ENCODE measurements at regions not wholly inside any gene's neighbourhood (a gene's known extent, or its start where the extent isn't known, plus 50 kb on each side); places are given as distances from the start of the nearest gene placed in this dataset.

- Histone ChIP-seq H3K23ac (ENCODE audit: low read depth, low read length, poor library complexity) (no peak overlapping the region), H2BK15ac (ENCODE audit: low read length) (no peak overlapping the region), H3K4me2 (ENCODE audit: insufficient read depth, low read length, poor library complexity, severe bottlenecking) (no peak overlapping the region), H2AK5ac (ENCODE audit: low read depth, low read length) (no peak overlapping the region), H4K91ac (ENCODE audit: low read depth, low read length, poor library complexity) (no peak overlapping the region), H2BK12ac (ENCODE audit: low read length) (no peak overlapping the region), H3K9ac (ENCODE audit: low read depth, low read length, poor library complexity) (no peak overlapping the region), H3K4me3 (ENCODE audit: low read length in 2 of 2) (no peak overlapping the region), H4K8ac (ENCODE audit: low read depth, low read length) (no peak overlapping the region), H3K79me1 (ENCODE audit: low read depth, low read length) (no peaks in the 10 kb centered on the region), H3K9me3 (replicated peaks in 1 of 2; ENCODE audit: control insufficient read depth in 2 of 2, insufficient read depth in 1 of 2, low read depth in 1 of 2, low read length in 2 of 2) (peaks cover 0 to 2% of the 10 kb centered on the region in 2 donors), H3K14ac (ENCODE audit: low read length) (no peak overlapping the region), H3K36me3 (replicated peaks in 1 of 2; ENCODE audit: control insufficient read depth in 2 of 2, insufficient read depth in 2 of 2, low read length in 2 of 2) (no peaks in the 10 kb centered on the region), H3K4me1 (ENCODE audit: control insufficient read depth in 2 of 2, insufficient read depth in 1 of 2, low read depth in 1 of 2, low read length in 2 of 2) (peaks cover 0 to 3% of the 10 kb centered on the region in 2 donors), H3K4ac (ENCODE audit: low read length) (no peak overlapping the region), H3K27ac (replicated peaks; ENCODE audit: low read length) (no peak overlapping the region), H2BK5ac (ENCODE audit: low read length) (no peak overlapping the region), H2AFZ (ENCODE audit: low read length) (no peak overlapping the region), H3K27me3 (ENCODE audit: control insufficient read depth in 3 of 3, insufficient read depth in 3 of 3, low read depth in 1 of 3, low read length in 3 of 3) (no peaks in the 10 kb centered on the region), H3K18ac (ENCODE audit: low read length) (no peak overlapping the region), H2BK120ac (ENCODE audit: low read depth, low read length) (no peak overlapping the region)
- DNase-seq (ENCODE audit: low spot score): no peak
- WGBS, 2 donors (ENCODE audit: extremely low coverage in 2 of 2, insufficient read length in 2 of 2, insufficient replicate concordance in 1 of 2): no CpG with 5 or more reads among the region's 3 CpGs
Measured at GRCh38 chr1:199405634-199406196, 621.8 kb upstream of the NR5A2 start.

- H3K23ac ChIP-seq (ENCODE audit: low read depth, low read length, poor library complexity): no peak overlapping the region
- DNase-seq (ENCODE audit: low spot score): no peak
- no peak overlapping the region for H3K9ac ChIP-seq (ENCODE audit: low read depth, low read length, poor library complexity)
- no peak overlapping the region for H3K4me2 ChIP-seq (ENCODE audit: insufficient read depth, low read length, poor library complexity, severe bottlenecking)
- H3K4ac ChIP-seq (ENCODE audit: low read length): no peak overlapping the region
- no peak overlapping the region for H3K18ac ChIP-seq (ENCODE audit: low read length)
- no peak overlapping the region for H4K91ac ChIP-seq (ENCODE audit: low read depth, low read length, poor library complexity)
- H3K27ac ChIP-seq (replicated peaks; ENCODE audit: low read length): no peak overlapping the region
- no peaks in the 10 kb centered on the region for H3K27me3 ChIP-seq (ENCODE audit: control insufficient read depth in 3 of 3, insufficient read depth in 3 of 3, low read depth in 1 of 3, low read length in 3 of 3)
- H2BK120ac ChIP-seq (ENCODE audit: low read depth, low read length): no peak overlapping the region
- no peak overlapping the region for H2BK12ac ChIP-seq (ENCODE audit: low read length)
- no peak overlapping the region for H3K14ac ChIP-seq (ENCODE audit: low read length)
- H3K4me3 ChIP-seq (ENCODE audit: low read length in 2 of 2): no peak overlapping the region
- peaks cover 0 to 7% of the 10 kb centered on the region in 2 donors for H3K4me1 ChIP-seq (ENCODE audit: control insufficient read depth in 2 of 2, insufficient read depth in 1 of 2, low read depth in 1 of 2, low read length in 2 of 2)
- H3K36me3 ChIP-seq (replicated peaks in 1 of 2; ENCODE audit: control insufficient read depth in 2 of 2, insufficient read depth in 2 of 2, low read length in 2 of 2): no peaks in the 10 kb centered on the region
- no peak overlapping the region for H2BK15ac ChIP-seq (ENCODE audit: low read length)
- no peak overlapping the region for H2BK5ac ChIP-seq (ENCODE audit: low read length)
- WGBS, 2 donors (ENCODE audit: extremely low coverage in 2 of 2, insufficient read length in 2 of 2, insufficient replicate concordance in 1 of 2): no CpG with 5 or more reads among the region's 3 CpGs
- no peaks in the 10 kb centered on the region for H3K79me1 ChIP-seq (ENCODE audit: low read depth, low read length)
- H4K8ac ChIP-seq (ENCODE audit: low read depth, low read length): no peak overlapping the region
- no peak overlapping the region for H2AK5ac ChIP-seq (ENCODE audit: low read depth, low read length)
- no peak overlapping the region for H2AFZ ChIP-seq (ENCODE audit: low read length)
- peaks cover 0 to 2% of the 10 kb centered on the region in 2 donors for H3K9me3 ChIP-seq (replicated peaks in 1 of 2; ENCODE audit: control insufficient read depth in 2 of 2, insufficient read depth in 1 of 2, low read depth in 1 of 2, low read length in 2 of 2)
Measured at GRCh38 chr1:199410462-199410861, 617.0 kb upstream of the NR5A2 start.

- H3K27me3 ChIP-seq (ENCODE audit: control insufficient read depth in 3 of 3, insufficient read depth in 3 of 3, low read depth in 1 of 3, low read length in 3 of 3): no peaks in the 10 kb centered on the region
- H3K36me3 ChIP-seq (replicated peaks in 1 of 2; ENCODE audit: control insufficient read depth in 2 of 2, insufficient read depth in 2 of 2, low read length in 2 of 2): no peaks in the 10 kb centered on the region
- H3K4ac ChIP-seq (ENCODE audit: low read length): no peak overlapping the region
- H3K79me1 ChIP-seq (ENCODE audit: low read depth, low read length): no peaks in the 10 kb centered on the region
- no peak overlapping the region for H2BK12ac ChIP-seq (ENCODE audit: low read length)
- H3K18ac ChIP-seq (ENCODE audit: low read length): no peak overlapping the region
- H2AK5ac ChIP-seq (ENCODE audit: low read depth, low read length): no peak overlapping the region
- H2BK120ac ChIP-seq (ENCODE audit: low read depth, low read length): no peak overlapping the region
- no peak overlapping the region for H3K9ac ChIP-seq (ENCODE audit: low read depth, low read length, poor library complexity)
- no peak overlapping the region for H3K4me3 ChIP-seq (ENCODE audit: low read length in 2 of 2)
- H3K27ac ChIP-seq (replicated peaks; ENCODE audit: low read length): no peak overlapping the region
- no peak overlapping the region for H3K4me2 ChIP-seq (ENCODE audit: insufficient read depth, low read length, poor library complexity, severe bottlenecking)
- H2AFZ ChIP-seq (ENCODE audit: low read length): peak overlapping the region; percentile 38
- peaks cover 0 to 7% of the 10 kb centered on the region in 2 donors for H3K4me1 ChIP-seq (ENCODE audit: control insufficient read depth in 2 of 2, insufficient read depth in 1 of 2, low read depth in 1 of 2, low read length in 2 of 2)
- H3K14ac ChIP-seq (ENCODE audit: low read length): no peak overlapping the region
- H3K9me3 ChIP-seq (replicated peaks in 1 of 2; ENCODE audit: control insufficient read depth in 2 of 2, insufficient read depth in 1 of 2, low read depth in 1 of 2, low read length in 2 of 2): peaks cover 2 to 5% of the 10 kb centered on the region in 2 donors
- no peak overlapping the region for H4K91ac ChIP-seq (ENCODE audit: low read depth, low read length, poor library complexity)
- no peak overlapping the region for H4K8ac ChIP-seq (ENCODE audit: low read depth, low read length)
- no peak overlapping the region for H2BK15ac ChIP-seq (ENCODE audit: low read length)
- no peak overlapping the region for H2BK5ac ChIP-seq (ENCODE audit: low read length)
- H3K23ac ChIP-seq (ENCODE audit: low read depth, low read length, poor library complexity): no peak overlapping the region
- no peak for DNase-seq (ENCODE audit: low spot score)
Measured at GRCh38 chr1:199411506-199411905, 616.0 kb upstream of the NR5A2 start.

- Histone ChIP-seq H3K18ac (ENCODE audit: low read length) (no peak overlapping the region), H2AFZ (ENCODE audit: low read length) (peak overlapping the region; percentile 60), H3K23ac (ENCODE audit: low read depth, low read length, poor library complexity) (no peak overlapping the region), H3K79me1 (ENCODE audit: low read depth, low read length) (no peaks in the 10 kb centered on the region), H3K9ac (ENCODE audit: low read depth, low read length, poor library complexity) (no peak overlapping the region), H2BK12ac (ENCODE audit: low read length) (no peak overlapping the region), H3K4me1 (ENCODE audit: control insufficient read depth in 2 of 2, insufficient read depth in 1 of 2, low read depth in 1 of 2, low read length in 2 of 2) (peaks cover 1 to 3% of the 10 kb centered on the region in 2 donors), H4K91ac (ENCODE audit: low read depth, low read length, poor library complexity) (no peak overlapping the region), H3K36me3 (replicated peaks in 1 of 2; ENCODE audit: control insufficient read depth in 2 of 2, insufficient read depth in 2 of 2, low read length in 2 of 2) (no peaks in the 10 kb centered on the region), H2BK120ac (ENCODE audit: low read depth, low read length) (no peak overlapping the region), H2BK15ac (ENCODE audit: low read length) (no peak overlapping the region), H3K4me3 (ENCODE audit: low read length in 2 of 2) (no peak overlapping the region), H3K4me2 (ENCODE audit: insufficient read depth, low read length, poor library complexity, severe bottlenecking) (no peak overlapping the region), H3K27me3 (ENCODE audit: control insufficient read depth in 3 of 3, insufficient read depth in 3 of 3, low read depth in 1 of 3, low read length in 3 of 3) (no peaks in the 10 kb centered on the region), H3K9me3 (replicated peaks in 1 of 2; ENCODE audit: control insufficient read depth in 2 of 2, insufficient read depth in 1 of 2, low read depth in 1 of 2, low read length in 2 of 2) (no peaks in the 10 kb centered on the region), H2BK5ac (ENCODE audit: low read length) (no peak overlapping the region), H3K14ac (ENCODE audit: low read length) (no peak overlapping the region), H3K27ac (replicated peaks; ENCODE audit: low read length) (no peak overlapping the region), H3K4ac (ENCODE audit: low read length) (no peak overlapping the region), H2AK5ac (ENCODE audit: low read depth, low read length) (no peak overlapping the region), H4K8ac (ENCODE audit: low read depth, low read length) (no peak overlapping the region)
- DNase-seq (ENCODE audit: low spot score): no peak
- WGBS, 2 donors (ENCODE audit: extremely low coverage in 2 of 2, insufficient read length in 2 of 2, insufficient replicate concordance in 1 of 2): no CpG with 5 or more reads among the region's 1 CpG
Measured at GRCh38 chr1:199422206-199422605, 605.3 kb upstream of the NR5A2 start.
